ENCODE measurements at regions not wholly inside any gene's neighbourhood (a gene's known extent, or its start where the extent isn't known, plus 50 kb on each side); places are given as distances from the start of the nearest gene placed in this dataset.
"Not testable (repeated sequence)": the region's sequence is repeated elsewhere in the genome, so short reads cannot be mapped to it uniquely, and the experiment has no call there.

DNA sequence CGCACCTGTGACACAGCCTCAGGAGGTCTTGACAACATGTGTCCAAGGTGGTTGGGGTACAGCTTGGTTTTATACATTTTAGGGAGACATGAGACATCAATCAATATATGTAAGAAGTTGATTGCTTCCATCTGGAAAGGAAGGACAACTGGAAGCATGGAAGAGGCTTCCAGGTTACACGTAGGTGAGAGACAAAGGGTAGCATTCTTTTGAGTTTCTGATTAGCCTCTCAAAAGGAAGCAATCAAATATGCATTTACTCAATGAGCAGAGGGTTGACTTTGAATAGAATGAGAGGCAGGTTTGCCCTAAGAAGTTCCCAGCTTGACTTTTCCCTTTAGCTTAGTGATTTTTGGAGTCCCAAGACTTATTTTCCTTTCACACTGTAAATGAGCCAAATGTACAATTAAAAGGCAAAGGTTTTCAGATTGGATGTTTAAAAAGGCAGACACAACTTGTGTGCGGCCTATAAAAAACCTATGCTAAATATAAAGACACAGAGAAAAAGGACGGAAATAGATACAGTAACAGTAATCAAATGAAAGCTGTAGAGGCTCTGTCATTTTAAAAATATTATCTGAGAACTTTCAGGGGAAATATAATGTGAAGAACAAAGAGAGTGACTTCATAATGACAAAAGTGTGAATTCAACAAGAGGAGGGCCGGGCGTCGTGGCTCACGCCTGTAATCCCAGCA lies 65.7 kb upstream of the LANCL2 start:
- DNase-seq (ENCODE audit: low read depth in 4 of 4, low spot score in 2 of 4) = no peak

- DNase-seq (ENCODE audit: low read depth in 4 of 4, low spot score in 2 of 4) = no peak
These were observed 61.9 kb upstream of the LANCL2 start for GRCh38 chr7:55303220-55303619.

GRCh38 chr7:55304018-55304762 lies 60.9 kb upstream of the LANCL2 start:
- DNase-seq (ENCODE audit: low read depth in 4 of 4, low spot score in 2 of 4) = no peak

- DNase-seq (ENCODE audit: low read depth in 4 of 4, low spot score in 2 of 4) = no peak
These were observed 60.0 kb upstream of the LANCL2 start for GRCh38 chr7:55305135-55305534.

- no peak for DNase-seq (ENCODE audit: low read depth in 4 of 4, low spot score in 2 of 4)
These were observed 58.8 kb upstream of the LANCL2 start for GRCh38 chr7:55306331-55306730.

GRCh38 chr7:55307123-55307916 lies 57.8 kb upstream of the LANCL2 start:
- no peak for DNase-seq (ENCODE audit: low read depth in 4 of 4, low spot score in 2 of 4)

GRCh38 chr7:55308186-55308929 lies 56.8 kb upstream of the LANCL2 start:
- no peak for DNase-seq (ENCODE audit: low read depth in 4 of 4, low spot score in 2 of 4)

DNA sequence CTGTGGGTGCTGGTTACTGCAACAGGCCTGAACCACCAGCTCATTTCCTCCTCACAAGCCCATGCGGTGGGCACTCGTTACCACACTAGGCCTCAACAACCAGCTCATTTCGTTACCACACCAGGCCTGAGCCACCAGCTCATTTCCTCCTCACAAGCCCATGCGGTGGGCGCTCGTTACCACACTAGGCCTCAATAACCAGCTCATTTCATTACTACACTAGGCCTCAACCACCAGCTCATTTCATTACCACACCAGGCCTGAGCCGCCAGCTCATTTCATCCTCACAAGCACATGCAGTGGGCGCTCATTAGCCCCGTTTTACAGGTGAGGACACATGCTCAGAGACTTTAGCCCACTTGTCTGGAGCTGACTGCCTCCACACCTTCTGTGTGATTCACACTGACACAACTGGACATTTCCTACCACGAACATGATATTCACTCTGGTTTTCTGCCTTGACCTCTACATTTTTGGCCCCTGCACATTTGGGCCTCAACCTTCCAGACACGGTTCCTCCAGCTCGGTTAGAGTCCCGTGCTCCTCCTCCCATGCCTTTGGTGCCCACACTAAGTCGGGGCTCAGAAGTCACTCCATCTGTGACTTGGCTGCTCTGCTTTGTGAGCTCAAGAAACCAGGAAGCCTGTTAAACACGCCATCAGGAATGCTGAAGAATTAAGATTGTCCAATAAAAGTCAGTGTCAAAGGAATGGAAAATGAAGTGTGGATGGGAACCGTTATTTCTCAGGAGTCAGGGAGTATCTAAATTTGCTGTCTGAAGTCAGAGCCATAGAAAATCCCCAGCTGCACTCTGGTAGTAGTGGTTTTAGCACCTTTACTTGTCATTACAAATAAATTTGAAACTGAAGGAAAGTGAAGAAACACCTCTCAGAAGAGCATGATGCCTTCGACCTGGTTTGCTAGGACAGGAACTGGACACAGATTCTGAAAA lies 55.8 kb upstream of the LANCL2 start:
- no peak for DNase-seq (ENCODE audit: low read depth in 4 of 4, low spot score in 2 of 4)

DNA sequence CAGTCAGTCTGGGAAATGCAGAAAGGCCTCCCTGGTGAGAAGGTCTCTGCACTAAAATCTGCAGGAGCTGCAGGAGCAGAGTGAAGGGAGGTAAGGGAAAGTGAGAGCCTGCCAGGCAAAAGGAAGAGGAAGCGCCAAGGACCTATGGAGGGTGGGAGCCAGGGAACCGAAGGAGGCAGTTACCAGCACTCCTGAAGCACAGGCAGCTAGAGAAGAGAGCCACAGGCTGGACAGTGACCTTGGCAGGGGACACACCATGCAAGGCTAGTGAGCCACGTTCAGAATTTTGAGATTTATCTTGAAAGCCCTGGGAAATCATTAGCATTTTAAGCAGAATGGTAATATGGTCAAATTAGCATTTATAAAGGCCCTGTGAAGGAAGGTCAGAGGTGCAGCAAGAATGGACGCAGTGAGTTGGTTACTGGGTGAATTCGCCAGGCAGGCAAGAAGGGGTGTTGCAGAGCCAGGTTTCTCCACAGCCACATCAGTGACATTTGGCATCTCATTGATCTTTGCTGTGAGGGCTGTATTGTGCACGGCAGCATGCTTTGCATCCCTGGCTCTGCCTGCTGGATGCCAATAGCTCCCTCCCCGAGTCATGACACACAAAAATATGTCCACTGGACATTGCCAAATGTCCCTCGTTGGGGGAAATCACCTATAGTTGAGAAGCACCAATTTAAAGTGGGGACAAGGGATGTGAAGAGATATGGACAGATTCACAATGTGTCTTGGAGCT lies 54.7 kb upstream of the LANCL2 start:
- no peak for DNase-seq (ENCODE audit: low read depth in 4 of 4, low spot score in 2 of 4)

DNA sequence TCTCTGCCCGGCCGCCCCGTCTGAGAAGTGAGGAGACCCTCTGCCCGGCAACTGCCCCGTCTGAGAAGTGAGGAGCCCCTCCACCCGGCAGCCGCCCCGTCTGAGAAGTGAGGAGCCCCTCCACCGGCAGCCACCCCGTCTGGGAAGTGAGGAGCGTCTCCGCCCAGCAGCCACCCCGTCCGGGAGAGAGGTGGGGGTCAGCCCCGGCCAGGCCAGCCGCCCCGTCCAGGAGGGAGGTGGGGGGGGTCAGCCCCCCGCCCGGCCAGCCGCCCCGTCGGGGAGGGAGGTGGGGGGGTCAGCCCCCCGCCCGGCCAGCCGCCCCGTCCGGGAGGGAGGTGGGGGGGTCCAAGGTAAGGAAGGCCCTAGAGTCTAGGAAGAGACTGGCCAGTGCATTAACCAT lies 53.2 kb upstream of the LANCL2 start:
- DNase-seq (ENCODE audit: low read depth in 4 of 4, low spot score in 2 of 4) = not testable (repeated sequence)

GRCh38 chr7:55313671-55314070 lies 51.5 kb upstream of the LANCL2 start:
- not testable (repeated sequence) for DNase-seq (ENCODE audit: low read depth in 4 of 4, low spot score in 2 of 4)

GRCh38 chr7:55314967-55315366 lies 50.2 kb upstream of the LANCL2 start:
- no peak for DNase-seq (ENCODE audit: low read depth in 4 of 4, low spot score in 2 of 4)
